ENCODE measurements at regions not wholly inside any gene's neighbourhood (a gene's known extent, or its start where the extent isn't known, plus 50 kb on each side); places are given as distances from the start of the nearest gene placed in this dataset.

DNA sequence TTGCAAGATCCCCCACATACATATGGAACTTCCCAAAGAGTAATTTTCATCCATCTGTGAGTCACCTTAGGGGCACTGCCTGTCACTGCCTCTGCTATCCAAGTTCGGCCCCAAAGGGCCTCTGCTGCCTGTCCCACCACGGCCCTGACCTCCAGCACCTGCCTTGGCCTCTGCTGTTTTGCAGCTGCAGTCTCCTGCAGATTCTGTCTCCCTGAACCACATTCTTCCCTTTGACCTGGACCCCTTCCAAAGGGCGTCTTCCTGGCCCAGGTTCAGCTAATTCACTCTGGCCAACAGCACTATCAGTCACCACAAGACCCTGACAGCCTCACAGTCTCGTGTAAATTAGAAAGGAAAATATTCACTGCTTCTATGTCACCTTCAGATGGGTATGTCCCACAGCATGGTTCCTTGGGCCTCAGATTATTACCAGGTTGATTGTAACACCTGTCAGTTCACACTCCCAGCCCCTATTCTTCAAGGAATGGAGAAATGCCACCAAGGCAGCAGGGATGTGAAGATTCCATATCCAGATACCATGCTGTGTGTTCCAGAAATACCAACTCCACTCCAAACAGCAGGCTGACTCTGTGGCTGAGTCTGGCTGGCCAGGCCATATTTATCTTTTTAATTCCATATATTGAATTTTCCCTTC is 479.3 kb downstream of the ARHGEF28 start:
- TF ChIP-seq, protein P1, sequence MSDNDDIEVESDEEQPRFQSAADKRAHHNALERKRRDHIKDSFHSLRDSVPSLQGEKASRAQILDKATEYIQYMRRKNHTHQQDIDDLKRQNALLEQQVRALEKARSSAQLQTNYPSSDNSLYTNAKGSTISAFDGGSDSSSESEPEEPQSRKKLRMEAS (IDR thresholded peaks at IDR 0.05; ENCODE audit: insufficient read depth, insufficient read length): no peak
- TF ChIP-seq EZH2 (IDR thresholded peaks at IDR 0.05; ENCODE audit: borderline replicate concordance, low read depth, low read length, severe bottlenecking) (no peak), GATA2 (IDR thresholded peaks at IDR 0.05; ENCODE audit: insufficient read depth, insufficient read length, low read depth, low read length) (no peak)
- TF ChIP-seq, protein P2, sequence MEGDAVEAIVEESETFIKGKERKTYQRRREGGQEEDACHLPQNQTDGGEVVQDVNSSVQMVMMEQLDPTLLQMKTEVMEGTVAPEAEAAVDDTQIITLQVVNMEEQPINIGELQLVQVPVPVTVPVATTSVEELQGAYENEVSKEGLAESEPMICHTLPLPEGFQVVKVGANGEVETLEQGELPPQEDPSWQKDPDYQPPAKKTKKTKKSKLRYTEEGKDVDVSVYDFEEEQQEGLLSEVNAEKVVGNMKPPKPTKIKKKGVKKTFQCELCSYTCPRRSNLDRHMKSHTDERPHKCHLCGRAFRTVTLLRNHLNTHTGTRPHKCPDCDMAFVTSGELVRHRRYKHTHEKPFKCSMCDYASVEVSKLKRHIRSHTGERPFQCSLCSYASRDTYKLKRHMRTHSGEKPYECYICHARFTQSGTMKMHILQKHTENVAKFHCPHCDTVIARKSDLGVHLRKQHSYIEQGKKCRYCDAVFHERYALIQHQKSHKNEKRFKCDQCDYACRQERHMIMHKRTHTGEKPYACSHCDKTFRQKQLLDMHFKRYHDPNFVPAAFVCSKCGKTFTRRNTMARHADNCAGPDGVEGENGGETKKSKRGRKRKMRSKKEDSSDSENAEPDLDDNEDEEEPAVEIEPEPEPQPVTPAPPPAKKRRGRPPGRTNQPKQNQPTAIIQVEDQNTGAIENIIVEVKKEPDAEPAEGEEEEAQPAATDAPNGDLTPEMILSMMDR (IDR thresholded peaks at IDR 0.05; ENCODE audit: extremely low read depth in 1 of 2, insufficient read depth in 1 of 2, low read depth in 1 of 2, low read length in 2 of 2): no peak

Data from endothelial cell of umbilical vein (primary cell).